GM12891 (cell line): ENCODE measurements at regions not wholly inside any gene's neighbourhood (a gene's known extent, or its start where the extent isn't known, plus 50 kb on each side); places are given as distances from the start of the nearest gene placed in this dataset.

Experiments used
- PAX5 ChIP-seq: IDR thresholded peaks from 2 replicates; pipeline ENCODE4 v1.6.1; 2011; ENCODE audit warnings: low read length, moderate library complexity, mild to moderate bottlenecking; ENCODE audit not compliant: insufficient read depth, severe bottlenecking
- POLR2A ChIP-seq: IDR thresholded peaks from 2 replicates; pipeline ENCODE4 v1.6.1; 2011; ENCODE audit warnings: low read depth, low read length, control low read depth
- POLR2AphosphoS5 ChIP-seq: IDR thresholded peaks from 2 replicates; pipeline ENCODE4 v1.6.1; 2011; ENCODE audit warnings: low read depth, low read length, control low read depth
- POU2F2 ChIP-seq: IDR thresholded peaks from 2 replicates; pipeline ENCODE4 v1.6.1; 2011; ENCODE audit warnings: low read depth, mild to moderate bottlenecking, control low read depth, low read length, moderate library complexity
- SPI1 ChIP-seq: IDR thresholded peaks from 2 replicates; pipeline ENCODE4 v1.6.1; 2011; ENCODE audit warnings: low read depth, low read length, control low read depth
- TAF1 ChIP-seq: IDR thresholded peaks from 2 replicates; pipeline ENCODE4 v1.6.1; 2011; ENCODE audit warnings: low read depth, low read length, control low read depth

GRCh38 chr4:147020456-147020855 lies 74.8 kb upstream of the TTC29 start:
- TF ChIP-seq TAF1: no peak
- TF ChIP-seq POLR2A: no peak
- TF ChIP-seq POLR2AphosphoS5: no peak
- no peak for TF ChIP-seq SPI1
- TF ChIP-seq PAX5: no peak
- TF ChIP-seq POU2F2: no peak
